IMR-90 (cell line): ENCODE measurements at regions not wholly inside any gene's neighbourhood (a gene's known extent, or its start where the extent isn't known, plus 50 kb on each side); places are given as distances from the start of the nearest gene placed in this dataset.

ENCODE experiments used
- ATAC-seq: fragments of 200-7000 bp; cut with Tn5 transposase; 2 replicates; pipeline ENCODE4 v1.9.1; 2020; ENCODE audit warnings: low read depth, mild to moderate bottlenecking, moderate library complexity
- BruUV-seq: library from RNA; stranded (reverse); fragments of 400-500 nt; replicated peaks from 2 replicates; lab custom pipeline; 2021; lab: Mats Ljungman, UMichigan
- CTCF ChIA-PET: fragments of 300-600 bp; formaldehyde crosslinking; extraction: SDS; loops from one replicate; lab custom pipeline; 2021; ENCODE audit warnings: antibody characterized with exemption; lab: Yijun Ruan, JAX
- POLR2A ChIA-PET: fragments of 300-600 bp; sonication (Branson Sonifier 250); formaldehyde crosslinking; loops from one replicate; lab custom pipeline; 2022; ENCODE audit warnings: antibody characterized with exemption; ENCODE audit not compliant: unreplicated experiment; lab: Charles Lee
- DNase-seq: peaks from one replicate; pipeline ENCODE4 v3.0.0; 2013
- H2AFZ ChIP-seq: replicated peaks from 2 replicates; pipeline ENCODE3; 2013; ENCODE audit warnings: low read length, mild to moderate bottlenecking; ENCODE audit not compliant: poor library complexity
- H2AK5ac ChIP-seq: 2 replicates; pipeline ENCODE4 v1.6.1; 2013; ENCODE audit warnings: low read depth, low read length, inconsistent platforms
- H2AK9ac ChIP-seq: replicated peaks from 2 replicates; pipeline ENCODE3; 2013; ENCODE audit warnings: mild to moderate bottlenecking, low read depth, low read length, moderate library complexity; ENCODE audit not compliant: poor library complexity
- H2BK120ac ChIP-seq: 2 replicates; pipeline ENCODE4 v1.6.1; 2013; ENCODE audit warnings: low read depth, low read length, inconsistent platforms
- H2BK15ac ChIP-seq: 3 replicates; pipeline ENCODE4 v1.6.1; 2013; ENCODE audit warnings: low read depth, low read length, inconsistent platforms
- H2BK20ac ChIP-seq: 2 replicates; pipeline ENCODE4 v1.6.1; 2013; ENCODE audit warnings: low read depth, mild to moderate bottlenecking, inconsistent platforms, low read length, moderate library complexity
- H2BK5ac ChIP-seq: 2 replicates; pipeline ENCODE4 v1.6.1; 2013; ENCODE audit warnings: mild to moderate bottlenecking, low read depth, low read length, inconsistent platforms; ENCODE audit not compliant: poor library complexity, severe bottlenecking
- H3K14ac ChIP-seq: replicated peaks from 2 replicates; pipeline ENCODE4 v1.6.1; 2013; ENCODE audit warnings: low read depth, low read length, inconsistent platforms
- H3K18ac ChIP-seq: 2 replicates; pipeline ENCODE4 v1.6.1; 2013; ENCODE audit warnings: low read depth, low read length, control low read depth
- H3K23ac ChIP-seq: 2 replicates; pipeline ENCODE4 v1.6.1; 2013; ENCODE audit warnings: low read depth, low read length, inconsistent platforms
- H3K27ac ChIP-seq: 2 replicates; pipeline ENCODE4 v1.5.1; 2013; ENCODE audit warnings: mild to moderate bottlenecking, control low read depth, low read length; ENCODE audit not compliant: insufficient read depth
- H3K27me3 ChIP-seq: 2 replicates; pipeline ENCODE4 v1.6.1; 2013; ENCODE audit warnings: low read length; ENCODE audit not compliant: control insufficient read depth, insufficient read depth
- H3K36me3 ChIP-seq: 2 replicates; pipeline ENCODE4 v1.6.1; 2013; ENCODE audit warnings: low read length, mixed read lengths; ENCODE audit not compliant: control insufficient read depth, insufficient read depth
- H3K4ac ChIP-seq: 2 replicates; pipeline ENCODE4 v1.6.1; 2013; ENCODE audit warnings: low read depth, low read length, inconsistent platforms
- H3K4me1 ChIP-seq: 2 replicates; pipeline ENCODE4 v1.6.1; 2013; ENCODE audit warnings: low read length, mixed read lengths; ENCODE audit not compliant: control insufficient read depth, insufficient read depth
- H3K4me2 ChIP-seq: 2 replicates; pipeline ENCODE4 v1.6.1; 2013; ENCODE audit warnings: low read depth, mild to moderate bottlenecking, control low read depth, low read length, moderate library complexity
- H3K4me3 ChIP-seq: 2 replicates; pipeline ENCODE4 v1.5.1; 2013; ENCODE audit warnings: low read depth, mild to moderate bottlenecking, control low read depth, low read length, moderate library complexity; ENCODE audit not compliant: insufficient read depth
- H3K56ac ChIP-seq: 2 replicates; pipeline ENCODE4 v1.6.1; 2013; ENCODE audit warnings: low read length, inconsistent platforms; ENCODE audit not compliant: insufficient read depth; ENCODE audit errors: extremely low read depth
- H3K79me1 ChIP-seq, 2 experiments: 2 replicates each; pipeline ENCODE4 v1.6.1; 2013; ENCODE audit warnings: low read length in 2 of 2, inconsistent platforms in 1 of 2, low read depth in 1 of 2
- H3K9ac ChIP-seq: 2 replicates; pipeline ENCODE4 v1.6.1; 2013; ENCODE audit warnings: low read depth, low read length, control low read depth
- H3K9me1 ChIP-seq: 2 replicates; pipeline ENCODE4 v1.6.1; 2013; ENCODE audit warnings: low read length, inconsistent platforms; ENCODE audit not compliant: insufficient read depth
- H3K9me3 ChIP-seq: 2 replicates; pipeline ENCODE4 v1.6.1; 2013; ENCODE audit warnings: low read length; ENCODE audit not compliant: control insufficient read depth, insufficient read depth
- H4K20me1 ChIP-seq: 2 replicates; pipeline ENCODE4 v1.6.1; 2013; ENCODE audit warnings: low read length, inconsistent platforms; ENCODE audit not compliant: insufficient read depth
- H4K5ac ChIP-seq: 2 replicates; pipeline ENCODE4 v1.6.1; 2013; ENCODE audit warnings: mild to moderate bottlenecking, low read depth, low read length, control low read depth
- H4K8ac ChIP-seq, 2 experiments: 2 replicates each; pipeline ENCODE4 v1.6.1; 2013; ENCODE audit warnings: low read depth in 2 of 2, low read length in 2 of 2, control low read depth in 1 of 2, inconsistent platforms in 1 of 2
- H4K91ac ChIP-seq: 2 replicates; pipeline ENCODE4 v1.6.1; 2013; ENCODE audit warnings: low read depth, low read length, inconsistent platforms; ENCODE audit not compliant: insufficient read depth
- CEBPB ChIP-seq: IDR thresholded peaks from 2 replicates; pipeline ENCODE4 v1.6.1; 2012; ENCODE audit warnings: low read depth, low read length, improper control_type of control experiment
- CHD1 ChIP-seq: IDR thresholded peaks from 2 replicates; pipeline ENCODE4 v1.6.1; 2012; ENCODE audit warnings: low read depth, low read length, improper control_type of control experiment
- MAFK ChIP-seq: IDR thresholded peaks from 2 replicates; pipeline ENCODE4 v1.6.1; 2012; ENCODE audit warnings: low read depth, low read length, improper control_type of control experiment
- RCOR1 ChIP-seq: IDR thresholded peaks from 2 replicates; pipeline ENCODE4 v1.6.1; 2012; ENCODE audit warnings: mild to moderate bottlenecking, low read length, improper control_type of control experiment; ENCODE audit not compliant: insufficient replicate concordance
- RFX5 ChIP-seq: IDR thresholded peaks from 2 replicates; pipeline ENCODE4 v1.8.0; 2012; ENCODE audit warnings: low read depth, mild to moderate bottlenecking, low read length, moderate library complexity
- WGBS, 2 experiments: methylation state at CpG; one replicate each; pipeline versions ENCODE4 v1.1.5 to v1.1.7; 2013; ENCODE audit warnings: missing lambda C conversion rate in 2 of 2; ENCODE audit not compliant: insufficient read length in 1 of 2; ENCODE audit errors: extremely low coverage in 2 of 2; 5-methylcytosine and 5-hydroxymethylcytosine counted together
- dilution Hi-C: fragments of 300-500 bp; cut with HindIII; formaldehyde crosslinking; loops from one replicate; pipeline ENCODE4 v1.14.3; 2018; ENCODE audit warnings: low sequenced_read_pairs; ENCODE audit not compliant: unreplicated experiment
- in situ Hi-C: fragments of 300-500 bp; cut with MboI; formaldehyde crosslinking; loops from 3 replicates; pipeline ENCODE4 v1.14.3; 2019; ENCODE audit warnings: low sequenced_read_pairs, inconsistent platforms, mixed read lengths
- intact Hi-C: fragments of 100-400 bp; cut with micrococcal nuclease; formaldehyde crosslinking; loops from 2 replicates; pipeline ENCODE4 v1.10.0; 2022
- TF ChIP-seq, protein P1 (sequence below): conservative IDR thresholded peaks from 2 replicates; pipeline ENCODE4 v1.5.1; 2012; ENCODE audit warnings: mild to moderate bottlenecking, low read depth, low read length, improper control_type of control experiment

DNA sequence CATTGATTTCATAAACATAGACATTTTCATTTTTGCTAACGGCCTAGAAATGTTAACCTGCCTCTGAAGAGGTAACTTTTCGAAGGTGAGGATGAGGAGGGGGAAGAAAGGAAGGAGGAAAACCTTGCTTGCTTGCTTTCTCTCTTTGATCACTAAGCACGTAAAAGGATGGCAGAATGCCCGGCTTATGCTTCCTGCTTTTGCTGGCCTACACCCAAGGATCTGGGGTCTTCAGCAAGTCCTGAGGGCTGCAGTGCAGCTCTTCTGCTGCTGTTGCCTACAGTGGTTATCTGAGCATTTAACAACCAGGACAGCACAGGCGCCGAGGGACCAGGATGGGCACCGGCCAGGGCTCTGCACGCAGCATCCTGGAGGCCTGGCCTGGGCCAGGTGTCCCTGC, 150.8 kb upstream of the TAB2 start:
- Histone ChIP-seq H3K9me1 (no peaks in the 10 kb centered on the region), H4K5ac (no peak overlapping the region), H3K56ac (no peak overlapping the region), H2BK5ac (no peak overlapping the region), H3K14ac (no peak overlapping the region), H2BK120ac (no peak overlapping the region), H3K9me3 (no peaks in the 10 kb centered on the region), H3K36me3 (no peaks in the 10 kb centered on the region), H3K9ac (no peak overlapping the region), H4K20me1 (no peaks in the 10 kb centered on the region), H3K4me3 (no peak overlapping the region), H4K91ac (no peak overlapping the region), H3K4me2 (no peak overlapping the region), H2AFZ (no peak overlapping the region), H2AK5ac (no peak overlapping the region), H2BK15ac (no peak overlapping the region), H3K18ac (no peak overlapping the region), H3K27ac (no peak overlapping the region), H4K8ac (no peak overlapping the region), H3K4ac (no peak overlapping the region), H3K4me1 (no peaks in the 10 kb centered on the region; the same call in 1 of the 2 replicates), H3K27me3 (peaks cover 22% of the 10 kb centered on the region), H2AK9ac (no peak overlapping the region), H3K23ac (no peak overlapping the region), H2BK20ac (no peak overlapping the region), H3K79me1 (no peaks in the 10 kb centered on the region)
- intact Hi-C loops: no loop called here
- dilution Hi-C loops: no loop called here
- no peak for DNase-seq
- no TSS peak for BruUV-seq
- WGBS, 2 experiments: 40% methylated on average over 1 of the region's 8 CpGs; no CpG with 5 or more reads in 1 of the 2 experiments
- ChIA-PET POLR2A (no interaction called here), CTCF (no interaction called here)
- TF ChIP-seq CEBPB (no peak), MAFK (no peak), RFX5 (no peak), RCOR1 (no peak), CHD1 (no peak)
- TF ChIP-seq, protein P1, sequence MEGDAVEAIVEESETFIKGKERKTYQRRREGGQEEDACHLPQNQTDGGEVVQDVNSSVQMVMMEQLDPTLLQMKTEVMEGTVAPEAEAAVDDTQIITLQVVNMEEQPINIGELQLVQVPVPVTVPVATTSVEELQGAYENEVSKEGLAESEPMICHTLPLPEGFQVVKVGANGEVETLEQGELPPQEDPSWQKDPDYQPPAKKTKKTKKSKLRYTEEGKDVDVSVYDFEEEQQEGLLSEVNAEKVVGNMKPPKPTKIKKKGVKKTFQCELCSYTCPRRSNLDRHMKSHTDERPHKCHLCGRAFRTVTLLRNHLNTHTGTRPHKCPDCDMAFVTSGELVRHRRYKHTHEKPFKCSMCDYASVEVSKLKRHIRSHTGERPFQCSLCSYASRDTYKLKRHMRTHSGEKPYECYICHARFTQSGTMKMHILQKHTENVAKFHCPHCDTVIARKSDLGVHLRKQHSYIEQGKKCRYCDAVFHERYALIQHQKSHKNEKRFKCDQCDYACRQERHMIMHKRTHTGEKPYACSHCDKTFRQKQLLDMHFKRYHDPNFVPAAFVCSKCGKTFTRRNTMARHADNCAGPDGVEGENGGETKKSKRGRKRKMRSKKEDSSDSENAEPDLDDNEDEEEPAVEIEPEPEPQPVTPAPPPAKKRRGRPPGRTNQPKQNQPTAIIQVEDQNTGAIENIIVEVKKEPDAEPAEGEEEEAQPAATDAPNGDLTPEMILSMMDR: no peak
- in situ Hi-C loops: no loop called here
- no peak for ATAC-seq
